ENCODE measurements at regions not wholly inside any gene's neighbourhood (a gene's known extent, or its start where the extent isn't known, plus 50 kb on each side); places are given as distances from the start of the nearest gene placed in this dataset.

DNA sequence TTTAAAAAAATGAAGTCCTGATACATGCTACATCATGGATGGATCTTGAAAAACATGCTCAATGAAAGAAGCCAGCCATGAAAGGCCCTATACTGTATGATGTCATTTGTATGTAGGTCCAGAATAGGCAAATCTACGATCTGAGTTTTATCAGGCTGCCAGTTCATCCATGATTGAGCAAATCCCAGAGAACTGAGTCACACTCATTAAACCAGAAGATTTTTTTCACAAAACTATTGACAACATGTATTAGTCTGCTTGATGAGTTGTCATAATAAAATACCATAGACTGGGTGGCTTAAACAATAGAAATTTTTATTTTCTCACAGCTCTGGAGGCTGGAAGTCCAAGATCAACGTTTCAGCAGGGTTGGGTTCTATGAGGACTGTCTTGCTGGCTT, 130.7 kb downstream of the MREG start:
- TF ChIP-seq CTCF (IDR thresholded peaks at IDR 0.05; ENCODE audit: control insufficient read depth, insufficient read depth, low read depth, low read length, missing control alignments), result no peak
- no peak for DNase-seq (ENCODE audit: low read depth)
- H3K4me3 ChIP-seq (ENCODE audit: control insufficient read depth, low read depth, low read length), result no peak overlapping the region

DNA sequence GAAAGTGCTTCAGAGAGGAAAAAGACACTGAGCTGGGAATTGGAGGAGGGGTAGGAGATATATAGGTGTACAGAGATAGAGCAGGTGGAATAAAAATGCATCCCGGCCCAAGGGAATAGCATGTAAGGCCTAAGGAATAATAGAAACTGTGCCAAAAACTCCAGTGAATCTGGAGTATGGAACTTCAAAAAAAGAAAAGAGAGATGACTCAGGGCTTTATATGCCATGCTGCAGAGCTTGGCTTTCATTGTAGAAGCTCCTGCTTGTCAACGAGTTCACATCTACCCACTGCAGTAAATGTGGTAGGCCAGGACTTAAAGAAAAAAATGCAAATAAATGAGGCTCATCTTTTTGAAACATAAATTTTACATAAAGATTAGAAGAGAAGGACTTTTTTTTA, 131.8 kb downstream of the MREG start:
- TF ChIP-seq CTCF (IDR thresholded peaks at IDR 0.05; ENCODE audit: control insufficient read depth, insufficient read depth, low read depth, low read length, missing control alignments), result no peak
- H3K4me3 ChIP-seq (ENCODE audit: control insufficient read depth, low read depth, low read length), result no peak overlapping the region
- no peak for DNase-seq (ENCODE audit: low read depth)

DNA sequence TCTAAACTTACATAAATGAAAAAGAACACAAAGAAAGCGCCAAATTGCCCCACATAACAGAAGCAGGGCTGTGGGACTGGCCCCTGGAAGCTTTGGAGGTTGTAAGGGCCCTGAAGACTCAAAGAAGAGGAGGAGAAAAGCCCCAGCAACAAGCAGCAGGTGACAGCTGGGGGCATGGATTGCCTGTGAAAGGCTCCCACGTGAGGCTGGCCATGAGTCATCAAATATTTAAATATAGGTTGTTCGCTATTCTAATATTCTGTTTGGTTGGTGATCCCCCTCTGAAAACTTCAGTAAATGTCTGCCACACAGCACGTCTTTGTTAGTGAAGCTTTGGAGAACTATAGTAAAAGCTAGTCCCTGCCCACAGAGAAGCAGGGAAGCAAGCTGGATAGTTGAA, 132.4 kb downstream of the MREG start:
- no peak for TF ChIP-seq CTCF (IDR thresholded peaks at IDR 0.05; ENCODE audit: control insufficient read depth, insufficient read depth, low read depth, low read length, missing control alignments)
- DNase-seq (ENCODE audit: low read depth), result no peak
- H3K4me3 ChIP-seq (ENCODE audit: control insufficient read depth, low read depth, low read length), result no peak overlapping the region

GRCh38 chr2:215879977-215880940, 133.1 kb downstream of the MREG start:
- no peak overlapping the region for H3K4me3 ChIP-seq (ENCODE audit: control insufficient read depth, low read depth, low read length)
- TF ChIP-seq CTCF (IDR thresholded peaks at IDR 0.05; ENCODE audit: control insufficient read depth, insufficient read depth, low read depth, low read length, missing control alignments), result no peak
- DNase-seq (ENCODE audit: low read depth), result no peak

GRCh38 chr2:215879331-215879730, 134.0 kb downstream of the MREG start:
- no peak for DNase-seq (ENCODE audit: low read depth)
- no peak overlapping the region for H3K4me3 ChIP-seq (ENCODE audit: control insufficient read depth, low read depth, low read length)
- TF ChIP-seq CTCF (IDR thresholded peaks at IDR 0.05; ENCODE audit: control insufficient read depth, insufficient read depth, low read depth, low read length, missing control alignments), result no peak

GRCh38 chr2:215878476-215879063, 134.8 kb downstream of the MREG start:
- H3K4me3 ChIP-seq (ENCODE audit: control insufficient read depth, low read depth, low read length), result no peak overlapping the region
- TF ChIP-seq CTCF (IDR thresholded peaks at IDR 0.05; ENCODE audit: control insufficient read depth, insufficient read depth, low read depth, low read length, missing control alignments), result no peak
- DNase-seq (ENCODE audit: low read depth), result peak; percentile 51
